Mammary epithelial cell (primary cell): ENCODE measurements at regions not wholly inside any gene's neighbourhood (a gene's known extent, or its start where the extent isn't known, plus 50 kb on each side); places are given as distances from the start of the nearest gene placed in this dataset.

Experiments used
- EZH2 ChIP-seq: IDR thresholded peaks from 2 replicates; pipeline ENCODE4 v1.6.1; 2012; ENCODE audit warnings: low read length, inconsistent platforms, borderline replicate concordance
- TF ChIP-seq, protein P1 (sequence below), 2 donors: IDR thresholded peaks in 1 of 2; conservative IDR thresholded peaks in 1 of 2; 2 replicates each; pipeline ENCODE4 v1.5.1; 2011 to 2012; ENCODE audit warnings: inconsistent platforms in 2 of 2, low read length in 2 of 2, mild to moderate bottlenecking in 2 of 2, control low read depth in 1 of 2, low read depth in 1 of 2; ENCODE audit not compliant: insufficient read depth in 1 of 2; ENCODE audit errors: extremely low read depth in 1 of 2

DNA sequence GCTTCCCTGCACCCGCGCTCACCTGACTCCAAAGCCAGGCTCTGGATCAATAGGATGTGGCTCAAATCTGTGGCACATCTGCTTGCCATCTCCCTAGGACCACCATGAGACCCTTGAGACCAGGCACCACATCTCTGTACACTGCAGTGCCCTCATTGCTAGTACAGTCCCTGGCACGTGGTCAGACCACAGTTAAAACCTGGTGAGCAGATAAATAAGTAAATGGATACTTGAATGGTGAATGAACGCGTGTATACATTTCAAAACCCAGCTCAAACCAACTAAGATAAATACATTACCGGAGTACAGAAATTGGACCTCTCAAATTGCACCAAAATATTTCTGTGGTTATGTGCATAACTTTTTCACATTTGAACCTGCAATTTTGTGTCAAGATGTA is 221.2 kb upstream of the IRX4 start:
- TF ChIP-seq, protein P1, sequence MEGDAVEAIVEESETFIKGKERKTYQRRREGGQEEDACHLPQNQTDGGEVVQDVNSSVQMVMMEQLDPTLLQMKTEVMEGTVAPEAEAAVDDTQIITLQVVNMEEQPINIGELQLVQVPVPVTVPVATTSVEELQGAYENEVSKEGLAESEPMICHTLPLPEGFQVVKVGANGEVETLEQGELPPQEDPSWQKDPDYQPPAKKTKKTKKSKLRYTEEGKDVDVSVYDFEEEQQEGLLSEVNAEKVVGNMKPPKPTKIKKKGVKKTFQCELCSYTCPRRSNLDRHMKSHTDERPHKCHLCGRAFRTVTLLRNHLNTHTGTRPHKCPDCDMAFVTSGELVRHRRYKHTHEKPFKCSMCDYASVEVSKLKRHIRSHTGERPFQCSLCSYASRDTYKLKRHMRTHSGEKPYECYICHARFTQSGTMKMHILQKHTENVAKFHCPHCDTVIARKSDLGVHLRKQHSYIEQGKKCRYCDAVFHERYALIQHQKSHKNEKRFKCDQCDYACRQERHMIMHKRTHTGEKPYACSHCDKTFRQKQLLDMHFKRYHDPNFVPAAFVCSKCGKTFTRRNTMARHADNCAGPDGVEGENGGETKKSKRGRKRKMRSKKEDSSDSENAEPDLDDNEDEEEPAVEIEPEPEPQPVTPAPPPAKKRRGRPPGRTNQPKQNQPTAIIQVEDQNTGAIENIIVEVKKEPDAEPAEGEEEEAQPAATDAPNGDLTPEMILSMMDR (conservative IDR thresholded peaks at IDR 0.05 in 1 of 2, IDR thresholded peaks at IDR 0.05 in 1 of 2; ENCODE audit: extremely low read depth in 1 of 2, insufficient read depth in 1 of 2, low read depth in 1 of 2, low read length in 2 of 2), result no peak
- no peak for TF ChIP-seq EZH2
